Endometrium (tissue), 2 donors: ENCODE measurements at regions not wholly inside any gene's neighbourhood (a gene's known extent, or its start where the extent isn't known, plus 50 kb on each side); places are given as distances from the start of the nearest gene placed in this dataset.
A peak's percentile ranks its signal among the peaks of the same experiment; 100 is the strongest.

Source experiments
- FAIRE-seq: peaks from 2 replicates; lab custom pipeline; 2012; peaks lifted over from hg19 to GRCh38; lab: Jason Lieb, UNC
- donor health status: control.
- donor health status: control.

- no peak for FAIRE-seq
Measured at GRCh38 chrX:42725196-42725595, 52.8 kb downstream of the PPP1R2C start.

DNA sequence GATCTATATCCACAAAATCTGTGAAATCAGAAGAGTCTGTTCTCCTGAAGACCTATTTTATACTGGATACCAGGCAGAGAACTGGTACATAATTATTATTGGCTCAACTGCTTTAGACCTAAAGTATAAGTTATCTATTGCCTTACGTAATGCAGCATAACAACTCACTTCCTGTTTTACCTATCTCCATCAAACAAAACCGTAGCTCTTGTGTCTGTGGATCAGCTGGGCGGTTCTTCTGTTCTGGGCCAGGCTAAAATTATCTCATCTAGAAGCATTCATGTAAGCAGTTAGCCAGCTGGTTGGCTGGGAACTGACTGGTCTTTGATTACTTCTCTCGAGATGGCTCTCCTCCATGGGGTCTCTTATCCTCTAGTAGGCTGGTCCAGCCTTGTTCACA is 57.8 kb downstream of the PPP1R2C start:
- FAIRE-seq, result no peak

GRCh38 chrX:42715701-42716262 is 62.2 kb downstream of the PPP1R2C start:
- FAIRE-seq, result no peak

GRCh38 chrX:42714981-42715700 is 62.8 kb downstream of the PPP1R2C start:
- no peak for FAIRE-seq

DNA sequence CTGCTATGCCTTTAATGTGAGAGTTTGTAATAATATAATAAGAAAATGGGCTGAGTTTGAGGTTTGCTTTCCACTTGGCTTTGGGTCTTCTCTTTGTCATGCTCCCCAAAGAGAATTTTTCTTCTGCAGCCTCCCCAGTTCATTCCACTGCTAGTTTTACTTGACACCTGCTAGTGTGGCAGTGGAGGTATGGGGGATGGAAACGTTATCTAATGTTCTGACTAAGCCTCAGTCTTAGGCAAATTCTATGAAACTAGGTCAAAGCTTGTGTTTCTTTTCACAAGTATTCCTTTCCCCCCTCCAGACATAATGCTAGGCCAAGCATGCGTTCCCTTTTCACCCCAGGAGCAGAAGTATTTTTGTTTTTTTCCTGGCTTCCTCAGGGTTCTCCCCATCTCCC is 67.5 kb downstream of the PPP1R2C start:
- no peak for FAIRE-seq

GRCh38 chrX:42708222-42708621 is 69.7 kb downstream of the PPP1R2C start:
- peak; percentile 66 for FAIRE-seq

GRCh38 chrX:42707742-42708141 is 70.2 kb downstream of the PPP1R2C start:
- no peak for FAIRE-seq

GRCh38 chrX:42704454-42704853 is 73.5 kb downstream of the PPP1R2C start:
- no peak for FAIRE-seq

DNA sequence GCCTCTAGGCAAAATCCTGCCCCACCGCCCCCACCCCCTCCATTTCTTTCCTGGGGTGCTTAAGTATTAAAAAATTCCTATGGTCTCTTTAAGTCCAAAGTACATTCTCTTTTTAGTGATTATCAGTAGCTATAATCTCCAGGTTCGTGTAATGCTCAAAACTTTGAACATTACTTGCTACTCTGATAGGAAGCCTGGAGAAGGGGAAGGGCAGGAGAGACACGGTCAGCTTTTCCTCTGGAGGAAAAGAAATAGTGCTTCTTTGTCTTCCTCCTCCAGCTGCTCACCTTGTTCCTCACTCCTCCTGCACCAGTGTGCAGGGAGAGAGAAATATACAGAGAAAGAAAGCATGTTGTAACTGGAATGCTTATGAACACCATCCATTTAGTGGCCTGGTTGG is 80.4 kb downstream of the PPP1R2C start:
- no peak for FAIRE-seq

DNA sequence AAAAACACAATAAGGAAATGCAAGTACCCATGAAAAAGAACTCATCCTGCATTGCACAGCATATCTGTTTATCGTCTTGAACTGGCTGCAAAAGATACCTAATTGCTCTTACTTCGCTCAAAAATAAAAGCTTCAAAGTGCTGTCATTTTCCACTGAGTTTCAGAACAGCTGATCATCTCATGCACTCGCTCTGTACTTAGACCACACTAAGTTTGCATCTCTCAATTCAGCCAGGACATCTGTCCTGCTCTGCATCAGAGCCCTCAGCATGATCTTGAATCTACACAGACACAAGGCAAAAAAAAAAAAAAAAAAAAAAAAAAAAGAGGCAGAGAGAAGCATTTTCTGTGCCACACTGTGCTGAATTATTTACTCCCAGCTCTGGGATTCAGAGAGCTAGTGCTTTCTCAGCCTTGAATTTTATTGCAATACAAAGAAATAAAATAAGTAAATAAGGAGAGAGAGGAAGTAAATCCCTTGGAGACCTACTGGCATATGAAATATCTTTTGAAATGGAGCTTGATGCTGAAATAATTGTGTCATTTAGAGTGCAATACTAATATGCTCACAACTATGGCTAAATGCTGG is 81.3 kb downstream of the PPP1R2C start:
- no peak for FAIRE-seq

DNA sequence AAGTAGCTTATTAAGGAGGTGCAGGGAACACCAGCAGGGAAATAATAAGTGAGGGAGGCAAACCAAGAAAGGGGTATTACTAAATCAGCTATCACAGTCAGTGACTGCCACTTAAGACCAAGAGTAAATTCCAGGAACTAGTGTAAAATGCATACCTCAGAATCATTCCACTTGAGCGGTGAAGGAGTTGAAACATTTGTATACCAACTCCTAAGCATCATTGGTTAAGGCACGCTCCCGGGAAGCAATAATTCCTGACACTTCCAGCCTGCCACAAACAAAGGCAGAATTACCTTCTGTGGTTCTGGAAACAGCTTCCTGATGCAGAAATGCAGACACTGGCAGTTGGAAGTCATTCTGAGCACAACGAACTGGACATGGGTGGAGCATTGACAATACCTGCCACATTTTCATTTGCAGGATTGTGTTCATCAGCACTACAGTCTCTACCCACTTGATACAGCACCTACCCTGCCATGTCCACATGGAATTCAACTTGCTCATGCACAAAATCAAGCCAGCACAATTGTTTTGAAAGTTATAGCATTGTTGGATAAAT is 82.1 kb downstream of the PPP1R2C start:
- FAIRE-seq, result no peak

DNA sequence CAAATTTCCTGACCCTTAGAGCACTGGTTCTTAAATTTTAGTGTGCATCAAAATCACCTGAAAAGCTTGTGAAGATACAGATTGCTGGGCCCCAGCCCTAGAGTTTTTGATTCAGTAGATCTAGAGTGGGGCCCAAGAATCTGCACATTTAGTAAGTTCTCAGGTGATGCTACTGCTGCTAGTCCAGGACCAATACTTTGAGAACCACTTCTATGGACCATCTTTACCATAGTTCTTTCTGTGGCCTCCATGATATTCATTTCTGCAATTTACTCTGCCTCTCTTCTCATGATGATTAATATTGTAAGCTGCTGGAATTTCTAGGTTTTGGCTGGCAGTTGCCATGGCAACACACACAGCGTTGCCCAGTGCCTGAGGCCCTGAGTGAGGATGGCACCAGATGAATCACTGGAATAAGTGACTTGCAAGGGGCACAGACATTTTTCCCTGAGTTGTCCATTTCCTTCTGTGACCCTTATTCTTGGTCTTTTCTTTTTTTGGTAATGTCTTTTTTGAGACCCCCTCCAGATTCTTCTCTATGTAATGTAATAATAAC is 83.6 kb downstream of the PPP1R2C start:
- FAIRE-seq, result no peak

DNA sequence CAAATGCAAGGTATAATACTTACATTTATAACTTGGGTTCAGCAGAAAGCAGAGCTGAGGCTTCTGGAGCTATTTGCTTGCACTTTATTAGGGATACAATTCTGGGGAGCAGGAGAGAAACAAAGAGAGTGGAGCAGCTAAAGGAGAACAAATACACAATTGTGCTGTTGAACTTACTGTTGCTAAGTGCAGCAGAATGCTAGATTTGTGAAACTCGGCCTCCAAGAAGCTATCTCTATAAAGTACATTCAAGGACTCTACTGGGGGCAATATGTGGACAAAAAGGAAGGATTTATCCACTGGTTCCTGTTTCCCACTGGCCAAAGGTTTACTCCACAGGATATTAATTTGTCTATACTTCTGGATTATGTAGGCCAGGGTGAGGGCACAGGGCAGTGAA is 86.8 kb downstream of the PPP1R2C start:
- FAIRE-seq, result no peak

DNA sequence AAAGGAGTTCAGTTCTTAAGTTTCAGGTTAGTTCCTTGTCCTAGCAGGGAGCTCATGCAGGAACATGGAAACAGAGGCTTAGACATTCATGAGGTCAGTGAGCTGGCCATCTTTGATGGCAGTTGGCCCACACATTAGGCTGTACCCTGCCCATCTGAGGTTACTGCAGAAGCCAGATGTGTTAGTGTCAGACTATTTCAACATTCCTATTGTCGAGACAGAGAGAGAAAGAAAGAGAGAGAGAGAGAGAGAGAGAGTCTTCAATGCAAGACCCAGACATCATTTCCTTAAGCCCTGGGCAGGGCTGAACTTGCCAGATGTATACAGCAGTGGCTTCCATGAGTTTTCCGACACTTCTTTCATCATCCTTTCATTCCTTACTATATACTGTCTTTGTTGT is 91.3 kb downstream of the PPP1R2C start:
- FAIRE-seq, result no peak

DNA sequence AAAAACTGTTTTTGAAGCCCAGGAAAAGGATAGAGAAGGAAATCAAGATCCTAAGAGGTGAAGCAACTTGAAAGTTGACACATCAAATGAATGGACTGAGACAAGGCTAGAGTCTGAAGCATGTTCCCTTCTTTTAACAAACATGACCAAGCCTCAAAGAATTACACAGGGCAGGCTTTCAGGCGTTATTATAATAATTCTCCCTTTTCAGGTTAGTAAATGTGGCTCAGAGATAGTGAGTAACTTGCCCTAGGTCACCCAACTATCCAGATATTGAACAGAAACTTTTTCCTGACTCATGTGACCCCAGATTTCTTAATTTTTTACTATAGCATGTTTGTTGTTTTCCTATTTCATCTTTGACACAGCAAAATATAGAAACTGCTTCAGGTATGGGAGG is 91.7 kb downstream of the PPP1R2C start:
- no peak for FAIRE-seq

- FAIRE-seq, result no peak
Measured at GRCh38 chrX:42684065-42684464, 93.9 kb downstream of the PPP1R2C start.

DNA sequence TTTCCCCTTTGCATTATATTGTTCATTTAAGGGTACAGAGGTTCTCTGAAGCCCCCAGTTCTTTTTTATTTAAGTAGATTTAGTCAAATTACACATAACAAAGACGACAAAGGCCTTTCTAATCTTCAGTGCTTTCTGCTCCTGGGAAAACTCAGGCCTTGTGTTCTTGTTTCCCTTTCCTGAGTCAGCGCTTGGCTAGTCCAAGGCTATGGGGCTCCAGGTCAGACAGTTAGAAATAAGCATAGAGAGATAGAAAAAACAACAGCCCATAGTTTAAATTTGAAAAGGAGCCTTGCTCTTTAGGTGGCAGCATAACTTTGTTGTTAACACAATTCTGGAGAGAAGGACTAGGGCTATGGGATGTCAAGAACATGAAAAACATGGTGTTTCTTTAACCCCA is 97.3 kb downstream of the PPP1R2C start:
- FAIRE-seq, result no peak

- FAIRE-seq, result no peak
Measured at GRCh38 chrX:42678133-42678532, 99.8 kb downstream of the PPP1R2C start.

DNA sequence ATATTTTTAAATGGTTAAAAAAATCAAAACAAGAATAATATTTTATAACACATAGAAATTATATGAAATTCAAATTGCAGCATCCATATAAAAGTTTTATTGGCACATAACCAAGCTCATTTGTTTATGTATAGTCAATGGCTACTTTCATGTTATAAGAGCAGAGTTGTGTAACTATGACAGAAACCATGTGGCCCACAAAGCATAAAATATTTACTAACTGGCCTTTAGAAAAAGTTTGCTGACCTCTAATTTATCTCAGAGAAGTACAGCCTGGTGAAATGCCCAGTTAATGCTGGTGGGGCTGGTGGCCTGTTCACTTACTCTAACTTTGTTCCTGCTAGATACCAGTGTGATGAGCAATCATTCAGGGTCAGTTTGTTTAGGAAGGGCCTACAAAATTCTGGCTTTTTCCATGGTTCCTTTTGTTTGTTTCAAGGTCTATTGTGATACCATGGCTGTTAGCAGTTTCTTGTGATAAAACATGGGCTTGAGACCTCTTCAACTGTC is 104.6 kb downstream of the PPP1R2C start:
- FAIRE-seq, result no peak

- no peak for FAIRE-seq
Measured at GRCh38 chrX:42664680-42665079, 113.3 kb downstream of the PPP1R2C start.

DNA sequence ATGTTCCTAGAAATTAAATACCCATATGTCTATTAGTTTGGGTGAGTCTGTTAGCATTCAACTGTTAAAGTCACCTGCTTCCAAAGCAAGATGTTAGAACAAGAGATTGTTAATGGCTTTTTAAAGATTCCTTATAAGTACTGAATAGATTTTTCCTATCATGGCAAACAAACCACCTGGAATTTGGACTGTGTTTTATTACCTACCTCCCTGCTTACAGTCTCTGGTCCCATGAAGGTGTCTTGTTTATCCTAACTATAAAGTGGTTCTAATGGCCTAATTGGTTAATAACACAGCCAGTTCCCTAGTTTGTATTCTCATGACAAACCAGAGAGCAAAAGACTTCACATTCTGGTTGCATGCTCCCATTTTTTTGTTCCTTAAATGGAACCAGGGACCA is 149.5 kb downstream of the PPP1R2C start:
- no peak for FAIRE-seq

- FAIRE-seq, result no peak
Measured at GRCh38 chrX:42627891-42628290, 150.1 kb downstream of the PPP1R2C start.

DNA sequence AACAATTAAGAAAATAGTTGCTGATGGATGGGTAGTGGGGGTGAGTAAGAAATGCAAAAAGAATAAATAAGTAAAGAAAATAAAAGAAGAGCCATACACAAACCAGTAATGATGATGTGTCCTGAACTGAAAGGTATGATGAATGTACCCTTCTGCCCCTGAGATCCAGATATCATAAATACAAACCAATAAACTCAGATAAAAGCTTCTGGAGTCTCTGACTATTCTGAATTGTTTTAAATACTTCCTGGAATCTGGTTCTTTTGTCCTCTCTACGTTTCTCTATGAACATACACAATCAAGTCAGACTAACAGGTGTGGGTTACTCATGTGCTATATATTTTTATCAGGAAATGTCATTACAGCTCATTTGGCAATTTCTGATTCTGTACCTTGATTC is 153.4 kb downstream of the PPP1R2C start:
- no peak for FAIRE-seq
